ENCODE measurements at regions not wholly inside any gene's neighbourhood (a gene's known extent, or its start where the extent isn't known, plus 50 kb on each side); places are given as distances from the start of the nearest gene placed in this dataset.

- TF ChIP-seq FOXP2 (optimal IDR thresholded peaks at IDR 0.05; ENCODE audit: borderline replicate concordance, extremely low read depth, extremely low read length, insufficient read depth) (no peak), SIN3A (IDR thresholded peaks at IDR 0.05; ENCODE audit: borderline replicate concordance, insufficient read depth, low read length) (no peak), POLR2AphosphoS5 (IDR thresholded peaks at IDR 0.05; ENCODE audit: low read depth, low read length) (no peak)
- TF ChIP-seq, protein P1, sequence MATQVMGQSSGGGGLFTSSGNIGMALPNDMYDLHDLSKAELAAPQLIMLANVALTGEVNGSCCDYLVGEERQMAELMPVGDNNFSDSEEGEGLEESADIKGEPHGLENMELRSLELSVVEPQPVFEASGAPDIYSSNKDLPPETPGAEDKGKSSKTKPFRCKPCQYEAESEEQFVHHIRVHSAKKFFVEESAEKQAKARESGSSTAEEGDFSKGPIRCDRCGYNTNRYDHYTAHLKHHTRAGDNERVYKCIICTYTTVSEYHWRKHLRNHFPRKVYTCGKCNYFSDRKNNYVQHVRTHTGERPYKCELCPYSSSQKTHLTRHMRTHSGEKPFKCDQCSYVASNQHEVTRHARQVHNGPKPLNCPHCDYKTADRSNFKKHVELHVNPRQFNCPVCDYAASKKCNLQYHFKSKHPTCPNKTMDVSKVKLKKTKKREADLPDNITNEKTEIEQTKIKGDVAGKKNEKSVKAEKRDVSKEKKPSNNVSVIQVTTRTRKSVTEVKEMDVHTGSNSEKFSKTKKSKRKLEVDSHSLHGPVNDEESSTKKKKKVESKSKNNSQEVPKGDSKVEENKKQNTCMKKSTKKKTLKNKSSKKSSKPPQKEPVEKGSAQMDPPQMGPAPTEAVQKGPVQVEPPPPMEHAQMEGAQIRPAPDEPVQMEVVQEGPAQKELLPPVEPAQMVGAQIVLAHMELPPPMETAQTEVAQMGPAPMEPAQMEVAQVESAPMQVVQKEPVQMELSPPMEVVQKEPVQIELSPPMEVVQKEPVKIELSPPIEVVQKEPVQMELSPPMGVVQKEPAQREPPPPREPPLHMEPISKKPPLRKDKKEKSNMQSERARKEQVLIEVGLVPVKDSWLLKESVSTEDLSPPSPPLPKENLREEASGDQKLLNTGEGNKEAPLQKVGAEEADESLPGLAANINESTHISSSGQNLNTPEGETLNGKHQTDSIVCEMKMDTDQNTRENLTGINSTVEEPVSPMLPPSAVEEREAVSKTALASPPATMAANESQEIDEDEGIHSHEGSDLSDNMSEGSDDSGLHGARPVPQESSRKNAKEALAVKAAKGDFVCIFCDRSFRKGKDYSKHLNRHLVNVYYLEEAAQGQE (IDR thresholded peaks at IDR 0.05; ENCODE audit: insufficient read depth in 1 of 2, low read depth in 2 of 2, low read length in 2 of 2), result no peak
These were observed 160.7 kb downstream of the MEX3B start for GRCh38 chr15:81885135-81885534.

Measured in PFSK-1 (cell line).